Right cardiac atrium (tissue), 5 donors: ENCODE measurements at regions not wholly inside any gene's neighbourhood (a gene's known extent, or its start where the extent isn't known, plus 50 kb on each side); places are given as distances from the start of the nearest gene placed in this dataset.

Experiments used
- ATAC-seq, 2 donors: fragments of 200-7000 bp; cut with Tn5 transposase; one replicate each; pipeline versions ENCODE4 v1.8.0 to v1.9.1; 2020; ENCODE audit warnings: moderate library complexity in 2 of 2, mild to moderate bottlenecking in 1 of 2
- DNase-seq, 3 donors: peaks; one replicate each; pipeline ENCODE4 v3.0.0-alpha.2; 2020
- H3K27ac ChIP-seq: one replicate; pipeline ENCODE4 v1.5.1; 2013; ENCODE audit warnings: mild to moderate bottlenecking, low read length, control low read depth, moderate library complexity
- H3K27me3 ChIP-seq: one replicate; pipeline ENCODE4 v1.6.1; 2013; ENCODE audit not compliant: control insufficient read depth, insufficient read depth
- H3K4me1 ChIP-seq: one replicate; pipeline ENCODE4 v1.6.1; 2013; ENCODE audit warnings: low read length; ENCODE audit not compliant: control insufficient read depth, insufficient read depth
- H3K4me3 ChIP-seq: one replicate; pipeline ENCODE4 v1.5.1; 2013; ENCODE audit warnings: low read length, control low read depth
- H3K9me3 ChIP-seq: one replicate; pipeline ENCODE4 v1.6.1; 2013; ENCODE audit warnings: low read length; ENCODE audit not compliant: control insufficient read depth
- WGBS: extraction: QIAGEN DNeasy Blood & Tissue Kit; methylation state at CpG from one replicate; pipeline ENCODE4 v1.1.7; 2013; 5-methylcytosine and 5-hydroxymethylcytosine counted together
- intact Hi-C, 4 donors: fragments of 100-400 bp; cut with DNase I; formaldehyde crosslinking; loops; one replicate each; pipeline versions ENCODE4 v1.11.0 to v1.14.0; 2022 to 2023
- donor health status: healthy with polysubstance abuse.
- donor health status: DM: no; HTN: yes; CAD: no.
- donor health status: DM: no; HTN: no; CAD: no.
- donor health status: DM: no; HTN: yes; CAD: no; lungs with severe emphysema.
- donor health status: DM: yes; HTN: yes; CAD: no.

DNA sequence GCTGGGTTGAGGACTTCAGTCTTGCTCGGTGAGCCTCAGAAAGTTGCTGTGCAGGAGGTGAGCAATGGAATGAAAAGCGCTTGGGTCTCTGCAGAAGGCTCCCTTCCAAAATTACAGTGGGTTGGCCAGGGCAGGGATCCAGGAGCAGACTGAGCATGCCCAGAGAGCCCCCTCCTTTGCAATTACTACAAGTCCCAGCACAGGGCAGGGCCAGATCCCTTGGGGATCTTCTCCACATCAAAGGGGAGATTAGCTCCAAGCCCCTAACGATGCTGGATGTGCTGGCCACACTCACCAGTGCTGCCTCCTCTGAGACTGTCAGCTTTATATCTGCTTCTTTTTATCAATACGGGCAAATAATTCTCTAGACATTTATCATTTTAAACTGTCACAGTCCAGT, 337.5 kb downstream of the RPS24 start:
- intact Hi-C loops: no loop called here
- WGBS: 40% methylated on average over 4 of the region's 4 CpGs
- Histone ChIP-seq H3K27me3 (no peaks in the 10 kb centered on the region), H3K9me3 (no peaks in the 10 kb centered on the region), H3K27ac (no peak overlapping the region), H3K4me1 (no peaks in the 10 kb centered on the region), H3K4me3 (no peak overlapping the region)
- ATAC-seq (no peak), DNase-seq (peak in 2 of 3 donors; percentile 62 to 71)

DNA sequence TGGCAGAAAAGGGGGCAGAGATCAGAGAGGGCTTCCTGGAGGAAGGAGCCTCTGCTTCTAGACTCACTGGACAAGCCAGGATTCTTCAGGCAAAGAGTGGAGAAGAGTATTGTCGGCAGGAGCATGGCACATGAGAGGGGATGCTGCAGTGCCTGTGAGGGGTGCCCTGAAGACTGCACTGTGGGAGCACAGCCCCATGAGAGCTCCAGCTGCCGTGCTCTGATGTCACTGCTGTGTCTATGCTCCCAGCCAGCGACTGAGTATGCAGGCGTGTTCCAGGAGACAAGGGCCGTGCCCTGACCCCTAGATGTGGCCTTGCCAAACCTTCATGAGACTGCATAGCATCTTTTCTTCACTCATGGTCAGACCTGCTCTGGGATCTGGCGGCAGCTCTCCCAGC, 339.1 kb downstream of the RPS24 start:
- no peaks in the 10 kb centered on the region for H3K27me3 ChIP-seq
- intact Hi-C loops: no loop called here
- H3K9me3 ChIP-seq: no peaks in the 10 kb centered on the region
- no peak overlapping the region for H3K4me3 ChIP-seq
- DNase-seq: no peak
- peaks cover 3% of the 10 kb centered on the region for H3K4me1 ChIP-seq
- 87% methylated on average over 6 of the region's 6 CpGs for WGBS
- no peak overlapping the region for H3K27ac ChIP-seq
- ATAC-seq: no peak

DNA sequence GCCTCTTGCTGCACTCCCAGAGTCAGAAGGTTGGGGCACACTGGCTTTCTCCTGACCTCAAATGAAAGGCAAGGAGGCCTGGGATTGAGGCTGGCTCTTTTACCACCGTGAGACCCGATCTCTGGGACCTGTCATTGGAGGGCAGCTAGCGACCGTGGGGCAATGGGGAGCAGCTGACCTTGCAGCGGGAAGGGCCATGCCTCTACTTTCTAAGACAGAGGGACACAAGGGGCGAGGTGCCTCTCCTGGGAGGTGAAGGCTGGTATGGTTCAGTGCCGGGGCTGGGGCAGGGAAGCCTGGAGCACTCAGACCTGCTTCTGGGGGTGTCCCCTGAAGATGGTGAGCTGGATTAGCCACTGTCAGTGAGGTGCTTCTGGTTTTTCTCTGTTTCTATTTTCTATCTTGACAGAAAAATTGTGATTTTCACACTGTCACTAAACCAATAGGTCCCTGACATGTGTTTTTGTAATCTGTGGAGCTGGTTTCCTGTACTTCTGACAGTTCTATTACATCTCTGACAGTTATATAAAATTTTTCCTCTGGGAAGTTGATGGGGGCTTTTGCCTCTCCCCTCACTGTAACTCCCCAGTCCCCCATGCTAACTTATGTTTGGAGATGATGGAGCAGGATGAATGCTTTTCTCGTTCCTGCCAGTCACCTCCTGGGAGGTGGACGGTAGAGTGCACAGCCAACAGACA, 340.8 kb downstream of the RPS24 start:
- intact Hi-C loops: no loop called here
- WGBS: 88% methylated on average over 9 of the region's 9 CpGs
- Histone ChIP-seq H3K9me3 (no peaks in the 10 kb centered on the region), H3K4me1 (peaks cover 3% of the 10 kb centered on the region), H3K4me3 (no peak overlapping the region), H3K27me3 (no peaks in the 10 kb centered on the region), H3K27ac (no peak overlapping the region)
- ATAC-seq (no peak), DNase-seq (no peak)

DNA sequence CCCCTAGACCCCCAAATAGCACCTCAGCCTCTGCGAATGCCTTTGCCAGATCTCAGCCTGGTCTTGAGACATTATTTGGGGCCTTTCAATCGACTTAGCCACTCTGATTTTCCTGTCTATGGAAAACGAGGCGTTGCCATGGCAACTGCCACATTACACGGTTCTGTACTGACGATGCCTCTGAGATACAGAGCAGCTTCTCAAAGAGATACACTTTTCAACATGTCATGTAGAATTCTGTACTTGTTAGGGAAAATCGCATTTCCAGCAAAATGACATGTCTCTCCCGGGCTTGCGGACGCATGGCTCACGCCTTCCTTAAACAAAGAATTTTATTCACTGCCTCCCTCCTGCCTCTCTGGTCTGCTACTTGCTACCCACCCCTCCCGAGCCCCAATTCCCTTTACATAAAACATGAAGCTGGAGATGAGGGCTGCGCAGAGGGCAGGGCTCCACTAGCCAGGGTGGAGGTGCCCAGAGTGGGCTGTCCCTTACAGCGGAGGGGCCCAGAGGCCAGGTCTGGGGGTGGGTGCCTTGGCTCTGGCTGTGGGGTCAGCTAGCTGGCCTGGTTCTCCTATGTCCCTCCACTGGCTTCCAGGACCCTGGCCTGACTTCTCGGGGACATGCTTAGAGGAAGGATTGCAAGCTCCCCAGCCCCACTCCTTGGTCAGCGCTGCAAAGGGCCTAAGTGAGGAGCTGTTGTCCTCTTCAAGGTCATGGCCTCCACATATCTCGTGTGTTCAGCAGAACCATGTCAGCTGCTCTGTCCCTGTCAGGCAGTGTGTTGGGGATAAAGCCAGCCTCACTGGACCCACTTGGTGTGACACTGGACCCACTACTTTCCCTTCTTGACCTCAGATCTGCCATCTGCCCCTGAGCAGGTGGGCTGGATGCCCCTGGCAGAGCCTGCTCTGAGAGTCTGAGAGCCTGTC, 342.5 kb downstream of the RPS24 start:
- intact Hi-C loops: no loop called here
- H3K4me3 ChIP-seq: no peak overlapping the region
- peaks cover 3% of the 10 kb centered on the region for H3K4me1 ChIP-seq
- DNase-seq (no peak), ATAC-seq (peak; percentile 15 to 20)
- WGBS: 73% methylated on average over 17 of the region's 17 CpGs
- H3K9me3 ChIP-seq: no peaks in the 10 kb centered on the region
- no peaks in the 10 kb centered on the region for H3K27me3 ChIP-seq
- H3K27ac ChIP-seq: no peak overlapping the region

DNA sequence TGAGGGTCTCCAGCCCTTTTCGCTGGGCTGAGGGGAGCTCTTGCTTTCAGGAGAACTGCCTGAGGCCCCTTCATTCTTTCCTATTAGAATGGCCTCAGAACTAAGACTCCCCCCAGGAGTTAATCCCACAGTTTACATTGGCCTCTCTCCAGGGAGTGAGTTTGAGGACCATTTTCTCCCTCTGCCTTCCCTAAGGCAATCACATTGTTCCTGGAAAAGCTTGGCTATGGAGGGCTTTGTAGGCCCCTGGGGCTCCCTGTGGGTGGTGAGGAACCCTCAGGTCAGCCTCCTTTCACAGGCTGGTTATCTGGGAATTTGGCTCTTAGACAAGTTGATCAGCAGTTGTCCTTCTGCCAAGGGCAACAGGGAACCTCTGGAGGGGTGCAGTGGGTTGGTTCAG, 343.7 kb downstream of the RPS24 start:
- Histone ChIP-seq H3K4me3 (no peak overlapping the region), H3K27me3 (no peaks in the 10 kb centered on the region), H3K9me3 (no peaks in the 10 kb centered on the region), H3K27ac (no peak overlapping the region), H3K4me1 (peaks cover 3% of the 10 kb centered on the region)
- intact Hi-C loops: no loop called here
- 93% methylated on average over 1 of the region's 1 CpG for WGBS
- no peak for DNase-seq
- ATAC-seq: no peak

DNA sequence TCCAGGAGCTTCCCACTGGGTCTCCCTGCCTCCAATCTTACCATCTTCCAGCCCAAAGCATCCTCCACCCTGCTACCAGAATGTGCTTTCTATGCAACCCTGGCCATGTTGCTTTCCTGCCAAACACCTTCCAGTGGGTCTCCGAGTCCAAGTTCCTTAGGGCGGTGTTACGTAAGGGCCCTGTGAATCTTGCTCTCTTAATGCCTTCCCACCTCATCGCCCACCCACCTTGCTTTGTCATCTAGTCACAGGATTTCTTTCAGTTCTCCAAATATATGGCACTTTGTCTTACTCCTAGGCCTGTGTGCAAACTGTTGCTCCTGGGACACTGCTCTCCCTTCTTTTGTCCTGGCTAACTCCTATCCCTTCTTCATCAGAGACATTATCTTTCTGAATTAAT, 344.5 kb downstream of the RPS24 start:
- Histone ChIP-seq H3K4me1 (peaks cover 3% of the 10 kb centered on the region), H3K27ac (no peak overlapping the region), H3K9me3 (no peaks in the 10 kb centered on the region), H3K4me3 (no peak overlapping the region), H3K27me3 (no peaks in the 10 kb centered on the region)
- no peak for DNase-seq
- intact Hi-C loops: no loop called here
- WGBS: 95% methylated on average over 4 of the region's 4 CpGs
- ATAC-seq: no peak

DNA sequence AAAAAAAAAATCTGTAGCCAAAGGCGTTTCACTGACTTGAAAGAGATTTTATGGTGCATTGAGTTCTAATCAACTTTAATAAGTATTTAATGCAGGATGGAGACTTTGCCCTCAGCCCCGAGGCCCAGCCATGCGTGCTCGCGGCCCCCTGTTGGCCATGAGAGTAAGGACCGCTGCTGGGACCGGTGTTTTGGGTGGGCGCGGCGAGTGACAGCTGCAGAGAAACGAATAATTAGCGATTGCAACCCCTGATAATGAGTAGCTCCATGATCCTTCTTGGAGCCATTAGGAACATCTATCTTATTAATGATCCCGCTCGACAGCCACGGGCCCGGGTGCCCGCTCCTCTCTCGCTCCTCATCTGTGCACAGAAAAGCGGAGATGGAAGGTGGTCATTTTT, 347.4 kb downstream of the RPS24 start:
- H3K4me3 ChIP-seq: no peak overlapping the region
- no peaks in the 10 kb centered on the region for H3K9me3 ChIP-seq
- no peaks in the 10 kb centered on the region for H3K27me3 ChIP-seq
- H3K4me1 ChIP-seq: peaks cover 3% of the 10 kb centered on the region
- 65% methylated on average over 19 of the region's 19 CpGs for WGBS
- ATAC-seq (no peak), DNase-seq (no peak)
- no peak overlapping the region for H3K27ac ChIP-seq
- intact Hi-C loops: no loop called here

DNA sequence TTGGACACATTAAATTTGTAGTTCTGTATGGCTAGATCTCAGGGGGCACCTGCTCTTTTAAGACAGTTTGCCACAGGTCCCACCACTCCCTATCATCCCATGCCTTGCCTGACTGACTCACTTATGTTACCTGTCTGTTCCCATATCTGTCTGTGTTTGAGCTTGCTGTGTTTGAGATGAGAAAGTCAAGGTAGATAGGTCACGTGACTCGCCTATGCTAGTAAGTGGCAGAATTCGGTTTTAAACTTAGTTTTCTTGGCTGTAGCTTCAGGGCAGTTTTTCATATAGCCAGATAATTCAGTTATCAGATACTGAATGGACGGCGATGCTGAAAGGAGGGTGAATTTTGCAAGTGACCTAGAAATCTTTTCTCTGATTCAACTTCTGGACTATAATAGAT, 348.4 kb downstream of the RPS24 start:
- no peaks in the 10 kb centered on the region for H3K4me1 ChIP-seq
- DNase-seq (no peak), ATAC-seq (no peak)
- H3K4me3 ChIP-seq: no peak overlapping the region
- 85% methylated on average over 5 of the region's 5 CpGs for WGBS
- no peaks in the 10 kb centered on the region for H3K27me3 ChIP-seq
- intact Hi-C loops: no loop called here
- H3K9me3 ChIP-seq: no peaks in the 10 kb centered on the region
- H3K27ac ChIP-seq: no peak overlapping the region

DNA sequence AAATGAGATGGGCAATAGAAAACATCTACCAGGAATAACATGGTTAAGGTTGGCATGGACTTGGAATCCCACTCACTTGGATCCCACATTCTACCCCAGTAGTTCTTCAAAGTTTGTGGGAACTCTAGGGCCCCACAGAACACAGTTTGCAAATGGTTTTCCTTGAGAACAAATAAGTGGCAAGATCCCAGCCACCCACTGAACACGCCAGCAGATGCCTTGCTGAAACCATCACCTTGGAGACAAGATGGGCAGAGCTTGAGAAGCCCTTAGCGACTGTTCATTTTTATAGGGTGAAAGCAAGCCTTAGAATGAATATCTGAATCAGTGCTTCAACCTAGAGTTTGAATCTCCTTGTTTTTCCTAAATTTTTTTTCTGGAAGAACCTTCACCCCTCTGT, 349.1 kb downstream of the RPS24 start:
- intact Hi-C loops: no loop called here
- WGBS: 93% methylated on average over 2 of the region's 2 CpGs

DNA sequence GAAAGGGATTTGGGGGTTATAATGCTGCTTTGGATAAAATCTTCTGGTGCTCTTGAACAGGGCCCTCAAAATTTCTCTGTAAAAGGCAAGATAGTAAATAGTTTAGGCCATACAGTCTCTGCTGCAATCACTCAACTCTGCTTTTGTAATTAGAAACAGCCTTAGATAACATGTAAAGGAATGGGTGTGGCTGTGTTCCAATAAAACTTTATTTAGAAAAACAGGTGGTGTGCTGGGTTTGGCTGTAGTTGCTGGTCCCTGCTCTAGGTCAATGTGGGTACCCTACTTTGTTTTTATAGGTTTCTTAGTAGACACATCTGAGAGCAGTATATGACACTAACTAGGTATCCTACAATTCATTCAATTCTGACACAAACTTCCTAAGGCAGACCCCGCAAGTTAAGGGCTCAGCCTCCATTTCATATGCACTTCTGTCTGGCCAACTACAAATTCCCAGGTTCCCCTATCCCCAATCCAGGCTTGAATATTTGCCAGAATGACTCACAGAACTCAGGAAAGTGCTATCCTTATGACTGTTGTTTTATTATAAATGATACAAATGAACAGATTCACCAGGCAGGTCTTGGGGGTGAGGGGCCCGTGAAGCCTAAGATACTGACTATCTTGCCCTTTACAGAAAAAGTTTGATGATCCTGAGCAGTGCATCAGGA, 349.9 kb downstream of the RPS24 start:
- no peak for ATAC-seq
- Histone ChIP-seq H3K27me3 (no peaks in the 10 kb centered on the region), H3K4me3 (no peak overlapping the region), H3K27ac (no peak overlapping the region), H3K9me3 (no peaks in the 10 kb centered on the region), H3K4me1 (no peaks in the 10 kb centered on the region)
- DNase-seq: no peak
- 82% methylated on average over 2 of the region's 2 CpGs for whole genome bisulfite sequencing
- intact Hi-C loops: no loop called here

More for the DNA sequence above, 349.1 kb downstream of the RPS24 start:
- Histone ChIP-seq H3K4me3 (no peak overlapping the region), H3K27ac (no peak overlapping the region), H3K4me1 (no peaks in the 10 kb centered on the region), H3K27me3 (no peaks in the 10 kb centered on the region), H3K9me3 (no peaks in the 10 kb centered on the region)
- ATAC-seq: no peak
- no peak for DNase-seq

DNA sequence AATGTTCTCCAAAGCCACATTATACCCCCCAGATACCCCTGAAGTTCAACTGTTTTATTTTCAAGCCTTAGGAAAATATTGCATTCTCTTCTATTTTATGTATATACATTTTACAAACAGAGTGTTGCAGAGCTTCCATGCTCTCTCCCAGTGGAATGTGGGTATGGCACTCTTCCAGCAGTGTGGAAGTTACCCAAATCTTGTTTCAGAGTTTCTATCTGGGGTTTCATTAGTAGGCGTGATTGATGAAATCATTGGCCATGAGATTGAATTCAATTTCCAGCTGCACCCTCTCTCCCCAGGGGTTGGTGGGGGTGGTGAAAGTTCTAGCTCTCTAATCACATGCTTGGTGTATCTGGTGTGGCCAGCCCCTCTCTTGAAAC, 350.4 kb downstream of the RPS24 start:
- H3K9me3 ChIP-seq: no peaks in the 10 kb centered on the region
- WGBS: 85% methylated on average over 1 of the region's 1 CpG
- ATAC-seq (no peak), DNase-seq (no peak)
- H3K27me3 ChIP-seq: no peaks in the 10 kb centered on the region
- intact Hi-C loops: no loop called here
- no peak overlapping the region for H3K4me3 ChIP-seq
- H3K27ac ChIP-seq: no peak overlapping the region
- no peaks in the 10 kb centered on the region for H3K4me1 ChIP-seq
